ENCODE measurements at regions not wholly inside any gene's neighbourhood (a gene's known extent, or its start where the extent isn't known, plus 50 kb on each side); places are given as distances from the start of the nearest gene placed in this dataset.

- Histone ChIP-seq H3K27me3 (no peaks in the 10 kb centered on the region), H3K4me1 (peaks cover 0 to 11% (median 0%) of the 10 kb centered on the region in 12 donors), H3K36me3 (no peaks in the 10 kb centered on the region), H3K4me3 (no peak overlapping the region), H3K9me3 (no peaks in the 10 kb centered on the region), H3K27ac (no peak overlapping the region)
- DNase-seq (no peak), ATAC-seq (no peak)
- intact Hi-C loops (cut with DNase I): no loop called here
- no peak for TF ChIP-seq POLR2A (IDR thresholded peaks at IDR 0.05)
- TF ChIP-seq CTCF (IDR thresholded peaks at IDR 0.05): no peak
- 65 to 76% (median 71%) methylated on average over 5 of the region's 5 CpGs for WGBS, 4 donors
These were observed 259.7 kb upstream of the ZNF608 start for GRCh38 chr5:125006011-125006685.

GRCh38 chr5:125010356-125010755 is 263.9 kb upstream of the ZNF608 start:
- intact Hi-C loops (cut with DNase I): no loop called here
- Histone ChIP-seq H3K9me3 (no peaks in the 10 kb centered on the region), H3K27ac (no peak overlapping the region), H3K4me1 (peaks cover 0 to 21% (median 5%) of the 10 kb centered on the region in 12 donors), H3K36me3 (no peaks in the 10 kb centered on the region), H3K27me3 (no peaks in the 10 kb centered on the region), H3K4me3 (no peak overlapping the region)
- 89 to 92% (median 91%) methylated on average over 7 of the region's 7 CpGs for WGBS, 4 donors
- DNase-seq: no peak
- TF ChIP-seq POLR2A (IDR thresholded peaks at IDR 0.05): no peak
- TF ChIP-seq CTCF (IDR thresholded peaks at IDR 0.05): no peak
- ATAC-seq: no peak

DNA sequence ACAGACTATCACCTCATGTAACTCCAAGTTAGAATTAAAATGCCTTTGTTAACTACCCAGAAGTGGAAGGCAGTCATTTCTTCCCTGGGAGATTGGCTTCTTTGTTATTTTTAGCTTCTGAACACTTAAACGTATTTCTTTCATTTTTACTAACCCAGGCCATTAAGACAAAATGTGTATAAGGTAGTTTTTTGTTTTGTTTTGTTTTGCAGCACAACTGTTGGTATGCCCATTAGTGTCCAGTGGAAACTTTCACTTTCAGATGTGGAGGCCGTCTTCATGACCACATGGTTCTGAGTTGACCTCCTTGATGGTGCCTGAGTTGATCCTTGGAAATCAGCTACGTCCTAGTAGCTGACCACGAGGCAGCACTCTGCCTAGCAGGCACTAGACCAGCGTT is 264.6 kb upstream of the ZNF608 start:
- Histone ChIP-seq H3K27ac (no peak overlapping the region), H3K4me1 (peaks cover 0 to 16% (median 0%) of the 10 kb centered on the region in 12 donors), H3K27me3 (no peaks in the 10 kb centered on the region), H3K9me3 (no peaks in the 10 kb centered on the region), H3K4me3 (no peak overlapping the region), H3K36me3 (no peaks in the 10 kb centered on the region)
- ATAC-seq (no peak), DNase-seq (no peak)
- intact Hi-C loops (cut with DNase I): no loop called here
- WGBS, 4 donors: 75 to 88% (median 77%) methylated on average over 5 of the region's 5 CpGs
- TF ChIP-seq CTCF (IDR thresholded peaks at IDR 0.05) (no peak), POLR2A (IDR thresholded peaks at IDR 0.05) (no peak)

- no peak for ATAC-seq
- peaks cover 0 to 16% (median 0%) of the 10 kb centered on the region in 12 donors for H3K4me1 ChIP-seq
- intact Hi-C loops (cut with DNase I): no loop called here
- H3K27ac ChIP-seq: no peak overlapping the region
- H3K27me3 ChIP-seq: no peaks in the 10 kb centered on the region
- no peak overlapping the region for H3K4me3 ChIP-seq
- no peaks in the 10 kb centered on the region for H3K9me3 ChIP-seq
- H3K36me3 ChIP-seq: no peaks in the 10 kb centered on the region
- WGBS, 4 donors: 63 to 86% (median 79%) methylated on average over 2 of the region's 2 CpGs
- no peak for TF ChIP-seq POLR2A (IDR thresholded peaks at IDR 0.05)
- TF ChIP-seq CTCF (IDR thresholded peaks at IDR 0.05): no peak
- DNase-seq: no peak
These were observed 265.0 kb upstream of the ZNF608 start for GRCh38 chr5:125011419-125011818.
